ENCODE measurements at regions not wholly inside any gene's neighbourhood (a gene's known extent, or its start where the extent isn't known, plus 50 kb on each side); places are given as distances from the start of the nearest gene placed in this dataset.
"Not testable (repeated sequence)": the region's sequence is repeated elsewhere in the genome, so short reads cannot be mapped to it uniquely, and the experiment has no call there.

GRCh38 chr10:38437359-38437758, 343.2 kb downstream of the ZNF37A start:
- not testable (repeated sequence) for TF ChIP-seq CTCF (IDR thresholded peaks at IDR 0.05; ENCODE audit: insufficient read depth, low read depth, low read length); EZH2 (IDR thresholded peaks at IDR 0.05; ENCODE audit: insufficient read depth, low read length)
